A549 (cell line): ENCODE measurements at regions not wholly inside any gene's neighbourhood (a gene's known extent, or its start where the extent isn't known, plus 50 kb on each side); places are given as distances from the start of the nearest gene placed in this dataset.
"Not testable (repeated sequence)": the region's sequence is repeated elsewhere in the genome, so short reads cannot be mapped to it uniquely, and the experiment has no call there.

Experiments used
- CBX8 ChIP-seq: fragments of 200-600 bp; sonication (generic); IDR thresholded peaks from 2 replicates; pipeline ENCODE4 v1.6.1; 2016
- MAZ ChIP-seq: fragments of 150-350 bp; IDR thresholded peaks from 2 replicates; pipeline ENCODE4 v1.6.1; 2014; ENCODE audit warnings: antibody characterized with exemption, low read depth, low read length, borderline replicate concordance
- POLR2A ChIP-seq: IDR thresholded peaks from 2 replicates; pipeline ENCODE4 v1.6.1; 2012; ENCODE audit warnings: mild to moderate bottlenecking, low read length
- TF ChIP-seq, protein P1 (sequence below): fragments of 250-450 bp; sonication (Bioruptor Pico); IDR thresholded peaks from 2 replicates; pipeline ENCODE4 v1.5.0; 2021; ENCODE audit warnings: mild to moderate bottlenecking, moderate library complexity, borderline replicate concordance

DNA sequence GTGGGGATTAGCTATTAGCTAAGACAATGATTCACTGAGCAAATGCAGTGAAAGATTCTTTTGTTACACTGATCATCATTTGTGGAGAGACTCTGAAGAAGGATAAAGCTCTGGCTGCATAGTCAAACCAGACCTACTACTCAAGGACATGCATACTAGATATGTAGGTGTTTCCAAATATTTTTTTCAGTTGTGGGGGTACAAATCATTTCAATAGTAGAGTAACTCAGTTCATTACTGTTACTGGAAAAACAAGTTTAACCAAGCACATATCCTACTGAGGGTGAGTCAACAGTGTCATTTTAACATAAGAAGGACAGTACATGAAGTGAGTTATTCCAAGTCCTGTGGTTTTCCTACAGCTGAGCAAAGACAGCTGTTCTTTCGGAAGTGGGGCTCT lies 59.5 kb upstream of the NBPF19 start:
- TF ChIP-seq, protein P1, sequence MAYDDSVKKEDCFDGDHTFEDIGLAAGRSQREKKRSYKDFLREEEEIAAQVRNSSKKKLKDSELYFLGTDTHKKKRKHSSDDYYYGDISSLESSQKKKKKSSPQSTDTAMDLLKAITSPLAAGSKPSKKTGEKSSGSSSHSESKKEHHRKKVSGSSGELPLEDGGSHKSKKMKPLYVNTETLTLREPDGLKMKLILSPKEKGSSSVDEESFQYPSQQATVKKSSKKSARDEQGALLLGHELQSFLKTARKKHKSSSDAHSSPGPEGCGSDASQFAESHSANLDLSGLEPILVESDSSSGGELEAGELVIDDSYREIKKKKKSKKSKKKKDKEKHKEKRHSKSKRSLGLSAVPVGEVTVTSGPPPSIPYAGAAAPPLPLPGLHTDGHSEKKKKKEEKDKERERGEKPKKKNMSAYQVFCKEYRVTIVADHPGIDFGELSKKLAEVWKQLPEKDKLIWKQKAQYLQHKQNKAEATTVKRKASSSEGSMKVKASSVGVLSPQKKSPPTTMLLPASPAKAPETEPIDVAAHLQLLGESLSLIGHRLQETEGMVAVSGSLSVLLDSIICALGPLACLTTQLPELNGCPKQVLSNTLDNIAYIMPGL (CRISPR knock-in tag): not testable (repeated sequence)
- not testable (repeated sequence) for TF ChIP-seq POLR2A, CBX8, MAZ
